ENCODE measurements at regions not wholly inside any gene's neighbourhood (a gene's known extent, or its start where the extent isn't known, plus 50 kb on each side); places are given as distances from the start of the nearest gene placed in this dataset.

DNA sequence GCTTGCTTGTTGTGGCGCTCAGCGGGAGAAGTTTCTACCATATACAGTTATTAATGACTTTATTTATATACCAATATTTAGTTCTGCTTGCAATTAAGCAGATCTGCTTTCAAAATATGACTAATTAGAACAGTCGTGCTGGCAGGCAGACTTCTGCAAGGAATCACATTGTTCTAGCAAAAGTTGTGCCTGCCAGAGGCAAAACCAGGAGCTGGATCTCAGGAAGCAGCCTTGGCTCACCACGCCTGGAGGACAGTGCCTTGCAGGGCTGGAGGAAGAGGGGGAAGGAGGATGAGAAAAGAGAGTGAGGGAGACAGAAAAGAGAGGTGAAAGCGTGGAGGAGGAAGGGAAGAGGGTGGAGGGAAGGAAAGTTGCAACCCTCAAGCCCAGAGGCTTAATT lies 160.3 kb downstream of the NUP210 start:
- no peaks in the 10 kb centered on the region for H3K9me3 ChIP-seq
- H3K27ac ChIP-seq: no peak overlapping the region
- H3K27me3 ChIP-seq: no peaks in the 10 kb centered on the region
- no peak overlapping the region for H3K4me3 ChIP-seq
- H3K36me3 ChIP-seq (ENCODE audit: low read depth, missing control alignments): no peaks in the 10 kb centered on the region
- TF ChIP-seq POLR2A (IDR thresholded peaks at IDR 0.05): no peak
- TF ChIP-seq, protein P1, sequence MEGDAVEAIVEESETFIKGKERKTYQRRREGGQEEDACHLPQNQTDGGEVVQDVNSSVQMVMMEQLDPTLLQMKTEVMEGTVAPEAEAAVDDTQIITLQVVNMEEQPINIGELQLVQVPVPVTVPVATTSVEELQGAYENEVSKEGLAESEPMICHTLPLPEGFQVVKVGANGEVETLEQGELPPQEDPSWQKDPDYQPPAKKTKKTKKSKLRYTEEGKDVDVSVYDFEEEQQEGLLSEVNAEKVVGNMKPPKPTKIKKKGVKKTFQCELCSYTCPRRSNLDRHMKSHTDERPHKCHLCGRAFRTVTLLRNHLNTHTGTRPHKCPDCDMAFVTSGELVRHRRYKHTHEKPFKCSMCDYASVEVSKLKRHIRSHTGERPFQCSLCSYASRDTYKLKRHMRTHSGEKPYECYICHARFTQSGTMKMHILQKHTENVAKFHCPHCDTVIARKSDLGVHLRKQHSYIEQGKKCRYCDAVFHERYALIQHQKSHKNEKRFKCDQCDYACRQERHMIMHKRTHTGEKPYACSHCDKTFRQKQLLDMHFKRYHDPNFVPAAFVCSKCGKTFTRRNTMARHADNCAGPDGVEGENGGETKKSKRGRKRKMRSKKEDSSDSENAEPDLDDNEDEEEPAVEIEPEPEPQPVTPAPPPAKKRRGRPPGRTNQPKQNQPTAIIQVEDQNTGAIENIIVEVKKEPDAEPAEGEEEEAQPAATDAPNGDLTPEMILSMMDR (IDR thresholded peaks at IDR 0.05): no peak
- intact Hi-C loops (cut with DNase I; ENCODE audit: low total_unique reads): no loop called here
- H3K4me1 ChIP-seq: peaks cover 17% of the 10 kb centered on the region
- 39 to 57% methylated on average over 5 of the region's 5 CpGs for WGBS, 2 donors
- DNase-seq: no peak

- no peak for DNase-seq
- TF ChIP-seq, protein P1 (IDR thresholded peaks at IDR 0.05): no peak
- no peak for TF ChIP-seq POLR2A (IDR thresholded peaks at IDR 0.05)
- WGBS, 2 donors: 61 to 81% methylated on average over 7 to 9 of the region's 9 CpGs
Observed at GRCh38 chr3:13258986-13259514, 161.1 kb downstream of the NUP210 start.

DNA sequence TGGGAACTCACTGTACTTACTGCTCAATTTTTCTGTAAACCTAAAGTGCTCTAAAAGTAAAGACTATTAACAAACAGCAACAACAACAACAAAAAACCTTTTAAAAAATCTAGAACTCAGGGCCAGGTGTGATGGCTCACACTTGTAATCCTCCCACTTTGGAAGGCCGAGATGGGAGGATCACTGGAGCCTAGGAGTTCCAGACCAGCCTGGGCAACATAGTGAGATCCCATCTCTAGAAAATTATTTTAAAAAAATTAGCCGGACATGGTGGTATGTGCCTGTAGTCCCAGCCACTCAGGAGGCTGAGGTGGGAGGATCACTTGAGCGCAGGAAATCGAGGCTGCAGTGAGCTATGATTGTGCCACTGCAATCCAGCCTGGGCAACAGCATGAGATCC lies 161.8 kb downstream of the NUP210 start:
- intact Hi-C loops (cut with DNase I; ENCODE audit: low total_unique reads): no loop called here
- 93 to 99% methylated on average over 4 of the region's 4 CpGs for WGBS, 2 donors
- DNase-seq: no peak
- TF ChIP-seq POLR2A (IDR thresholded peaks at IDR 0.05): no peak
- TF ChIP-seq, protein P1 (IDR thresholded peaks at IDR 0.05): no peak
- no peaks in the 10 kb centered on the region for H3K9me3 ChIP-seq
- peaks cover 10% of the 10 kb centered on the region for H3K4me1 ChIP-seq
- H3K27ac ChIP-seq: no peak overlapping the region
- no peaks in the 10 kb centered on the region for H3K27me3 ChIP-seq
- no peaks in the 10 kb centered on the region for H3K36me3 ChIP-seq (ENCODE audit: low read depth, missing control alignments)
- H3K4me3 ChIP-seq: no peak overlapping the region

More at GRCh38 chr3:13258986-13259514, 161.1 kb downstream of the NUP210 start:
- Histone ChIP-seq H3K4me3 (no peak overlapping the region), H3K27ac (no peak overlapping the region), H3K4me1 (peaks cover 15% of the 10 kb centered on the region), H3K9me3 (no peaks in the 10 kb centered on the region), H3K36me3 (ENCODE audit: low read depth, missing control alignments) (no peaks in the 10 kb centered on the region), H3K27me3 (no peaks in the 10 kb centered on the region)
- intact Hi-C loops (cut with DNase I; ENCODE audit: low total_unique reads): no loop called here

GRCh38 chr3:13257666-13258065 lies 162.5 kb downstream of the NUP210 start:
- no peak for TF ChIP-seq POLR2A (IDR thresholded peaks at IDR 0.05)
- TF ChIP-seq, protein P1 (IDR thresholded peaks at IDR 0.05): no peak
- intact Hi-C loops (cut with DNase I; ENCODE audit: low total_unique reads): no loop called here
- Histone ChIP-seq H3K4me1 (peaks cover 10% of the 10 kb centered on the region), H3K4me3 (no peak overlapping the region), H3K27me3 (no peaks in the 10 kb centered on the region), H3K27ac (no peak overlapping the region), H3K9me3 (no peaks in the 10 kb centered on the region), H3K36me3 (ENCODE audit: low read depth, missing control alignments) (no peaks in the 10 kb centered on the region)
- no peak for DNase-seq
- 75 to 87% methylated on average over 4 of the region's 4 CpGs for WGBS, 2 donors

- no peak for TF ChIP-seq POLR2A (IDR thresholded peaks at IDR 0.05)
- TF ChIP-seq, protein P1 (IDR thresholded peaks at IDR 0.05): no peak
- Histone ChIP-seq H3K27ac (no peak overlapping the region), H3K4me1 (peaks cover 10% of the 10 kb centered on the region), H3K36me3 (ENCODE audit: low read depth, missing control alignments) (no peaks in the 10 kb centered on the region), H3K4me3 (no peak overlapping the region), H3K9me3 (no peaks in the 10 kb centered on the region), H3K27me3 (no peaks in the 10 kb centered on the region)
- DNase-seq: no peak
- intact Hi-C loops (cut with DNase I; ENCODE audit: low total_unique reads): no loop called here
- WGBS, 2 donors: 75 to 89% methylated on average over 8 of the region's 8 CpGs
Observed at GRCh38 chr3:13256845-13257244, 163.3 kb downstream of the NUP210 start.

Data from testis (tissue), 2 donors.